Activated CD4-positive, alpha-beta T cell treated with anti-CD3 and anti-CD28 coated beads, Interleukin-2, amount 50 U/mL, for 4 hours (primary cell): ENCODE measurements at regions not wholly inside any gene's neighbourhood (a gene's known extent, or its start where the extent isn't known, plus 50 kb on each side); places are given as distances from the start of the nearest gene placed in this dataset.
A peak's percentile ranks its signal among the peaks of the same experiment; 100 is the strongest.
"Not testable (repeated sequence)": the region's sequence is repeated elsewhere in the genome, so short reads cannot be mapped to it uniquely, and the experiment has no call there.

ENCODE experiments used
- DNase-seq, 2 experiments: peaks; one replicate each; pipeline ENCODE4 v3.0.0-alpha.2; 2020

- no peak for DNase-seq
Observed at GRCh38 chr6:152811785-152812184, 61.2 kb downstream of the VIP start.

DNA sequence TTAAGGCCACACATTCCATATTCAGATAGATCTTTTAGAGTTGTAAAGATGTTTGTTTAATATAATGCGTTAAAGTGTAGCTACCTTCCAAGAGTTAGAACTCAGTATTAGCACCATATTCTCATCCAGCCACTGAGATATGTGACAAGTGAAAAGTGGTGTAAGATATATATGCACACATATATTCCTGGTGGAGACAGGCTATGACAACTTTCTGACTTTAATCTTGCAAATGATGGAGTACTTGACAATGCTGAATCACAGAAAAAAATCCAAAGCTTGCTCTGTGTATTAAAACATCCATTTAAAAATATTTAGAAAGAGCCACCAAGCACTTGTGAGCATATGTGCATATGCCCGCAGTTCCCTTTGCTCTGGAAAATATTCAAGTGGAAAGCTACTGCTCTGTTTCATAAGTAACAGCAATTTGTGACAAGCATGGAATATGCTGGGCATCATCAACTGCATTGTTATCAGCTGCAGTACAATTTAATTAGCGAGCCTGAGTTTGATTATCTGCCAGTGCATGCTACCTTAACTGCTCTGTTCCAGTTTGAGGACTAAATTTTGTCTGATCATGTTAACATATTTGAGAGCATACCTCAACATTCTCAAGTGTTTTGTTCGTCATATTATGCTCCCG lies 64.8 kb downstream of the VIP start:
- DNase-seq = no peak

DNA sequence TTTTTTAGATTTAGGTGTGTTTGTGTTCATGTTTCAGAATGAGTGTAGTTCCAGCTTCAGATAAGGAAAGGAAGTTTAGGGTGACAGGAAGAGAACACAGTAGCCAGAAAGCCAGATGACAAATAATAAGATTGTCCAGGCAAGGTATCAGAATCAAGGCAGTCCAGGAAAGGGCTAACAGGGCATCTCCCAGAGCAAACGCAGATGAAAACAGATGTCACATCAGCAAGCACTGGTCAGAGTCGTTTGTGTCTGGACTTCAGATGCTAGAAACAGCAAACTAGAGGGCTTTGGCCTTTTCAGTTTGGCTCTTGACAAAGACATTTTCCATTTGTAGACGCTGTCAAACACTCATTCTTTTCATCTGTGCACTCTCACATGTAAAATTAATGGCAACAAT lies 65.5 kb downstream of the VIP start:
- no peak for DNase-seq

DNA sequence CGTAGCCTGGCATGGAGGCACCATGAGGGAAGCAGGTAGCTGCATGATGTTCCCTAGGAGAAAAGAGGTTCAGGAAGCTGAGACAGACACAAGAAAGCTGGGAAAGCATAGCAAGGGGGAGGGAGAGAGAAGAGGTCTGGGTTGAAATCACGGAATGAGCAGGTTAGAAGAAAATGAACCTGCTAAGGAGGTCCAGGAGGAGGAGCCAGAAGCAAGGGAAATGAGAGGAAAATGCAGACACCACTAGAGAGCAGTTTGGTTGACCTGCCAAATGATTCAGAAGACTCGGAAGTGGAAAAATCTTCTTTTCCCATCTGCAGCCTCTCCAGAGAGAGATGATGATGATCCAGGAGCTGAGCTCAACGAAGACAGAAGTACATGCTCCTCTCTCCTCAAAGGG lies 70.9 kb downstream of the VIP start:
- no peak for DNase-seq

DNA sequence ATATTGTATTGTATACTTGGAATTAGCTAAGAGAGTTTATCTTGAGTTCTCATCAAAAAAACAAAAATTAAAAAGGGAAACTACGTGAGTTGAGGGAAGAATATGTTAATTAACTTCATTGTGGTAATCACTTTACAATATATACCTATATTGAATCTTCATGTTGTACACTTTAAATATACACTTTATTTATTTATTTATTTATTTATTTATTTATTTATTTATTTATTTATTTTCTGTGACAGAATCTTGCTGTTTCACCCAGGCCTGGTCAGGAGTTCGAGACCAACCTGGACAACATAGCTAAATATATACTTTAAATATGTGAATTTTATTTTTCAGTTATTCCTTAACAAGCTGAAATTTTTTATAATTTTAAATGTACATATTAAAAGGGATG lies 74.1 kb downstream of the VIP start:
- DNase-seq = no peak

- no peak for DNase-seq
Observed at GRCh38 chr6:152828431-152828830, 77.8 kb downstream of the VIP start.

- not testable (repeated sequence) for DNase-seq
Observed at GRCh38 chr6:152834366-152834765, 83.8 kb downstream of the VIP start.

DNA sequence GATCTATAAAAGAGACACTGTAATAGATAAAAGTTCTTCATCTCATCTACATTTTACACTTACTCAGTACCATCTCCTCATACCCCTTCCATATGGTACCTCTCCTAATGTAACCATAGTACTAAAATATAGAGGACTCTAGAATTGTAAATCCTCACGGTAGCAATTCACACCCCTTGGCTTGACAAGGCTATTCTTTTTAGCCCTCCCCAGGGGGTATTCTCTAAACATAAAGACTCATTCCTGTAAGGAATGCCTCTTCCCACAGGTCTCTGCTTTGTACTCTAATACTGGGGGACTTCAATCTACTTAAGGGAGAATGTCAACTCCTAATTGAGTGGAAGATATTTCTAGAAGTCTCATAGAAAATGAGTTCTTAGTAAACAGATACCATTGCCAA lies 85.9 kb downstream of the VIP start:
- DNase-seq = no peak

DNA sequence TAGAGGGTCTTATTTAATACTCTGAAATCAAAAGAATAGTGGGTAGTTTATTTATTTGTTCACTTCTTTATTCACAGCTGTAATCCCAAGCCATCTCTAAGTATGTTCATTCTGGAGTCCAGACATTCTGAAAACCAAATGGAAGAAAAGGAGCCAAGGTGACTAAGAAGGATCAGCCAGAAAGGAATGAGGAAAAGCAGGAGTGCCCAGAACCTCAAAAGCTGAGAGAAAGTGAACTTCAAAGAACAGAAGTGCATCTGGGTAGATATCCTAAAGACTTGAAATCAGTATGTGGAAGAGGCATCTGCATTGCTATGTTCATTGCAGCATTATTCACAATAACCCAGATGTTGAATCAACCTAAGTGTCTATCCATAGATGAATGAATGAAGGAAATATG lies 94.8 kb downstream of the VIP start:
- DNase-seq = no peak

DNA sequence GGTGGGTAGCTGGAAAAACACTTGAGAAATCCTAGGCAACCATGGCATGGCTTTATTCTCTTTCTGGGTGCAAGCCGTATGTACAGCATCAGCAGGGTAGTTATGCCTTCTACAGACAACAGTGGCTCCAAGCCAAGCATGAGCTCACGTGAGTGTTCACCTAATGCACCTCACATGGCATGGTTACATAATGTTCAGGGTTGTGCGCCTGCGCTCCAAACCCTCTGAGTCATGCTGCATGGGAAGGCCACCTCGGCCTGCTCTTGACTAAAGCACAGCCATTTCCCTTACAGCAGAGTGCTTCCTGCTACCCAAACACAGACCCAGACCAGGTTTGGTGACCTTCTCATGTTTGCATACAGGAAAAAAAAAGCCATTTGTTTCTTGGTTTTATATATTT lies 96.2 kb downstream of the VIP start:
- no peak for DNase-seq

DNA sequence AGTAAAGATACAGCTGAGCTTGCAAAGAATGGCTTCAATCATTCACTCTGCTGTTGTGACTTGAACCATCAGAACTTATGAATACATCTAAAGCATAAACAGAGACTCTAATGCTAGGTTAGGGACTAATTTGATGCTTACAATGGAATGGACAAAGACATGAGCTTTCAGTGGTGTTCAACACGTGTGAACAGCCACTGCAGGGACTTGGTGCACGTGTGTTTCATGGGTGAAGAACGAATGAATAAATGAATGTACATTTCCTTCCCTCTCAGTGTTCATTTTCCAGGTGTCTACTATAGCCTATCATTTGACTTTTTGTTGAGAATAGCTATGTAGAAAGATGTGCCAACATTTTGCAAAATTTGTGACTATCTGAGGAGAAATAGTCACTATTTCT lies 98.3 kb downstream of the VIP start:
- no peak for DNase-seq

- DNase-seq = no peak
Observed at GRCh38 chr6:152854086-152854795, 103.6 kb downstream of the VIP start.

- DNase-seq = no peak
Observed at GRCh38 chr6:152858141-152858540, 107.5 kb downstream of the VIP start.

- no peak for DNase-seq
Observed at GRCh38 chr6:152859225-152859624, 108.6 kb downstream of the VIP start.

DNA sequence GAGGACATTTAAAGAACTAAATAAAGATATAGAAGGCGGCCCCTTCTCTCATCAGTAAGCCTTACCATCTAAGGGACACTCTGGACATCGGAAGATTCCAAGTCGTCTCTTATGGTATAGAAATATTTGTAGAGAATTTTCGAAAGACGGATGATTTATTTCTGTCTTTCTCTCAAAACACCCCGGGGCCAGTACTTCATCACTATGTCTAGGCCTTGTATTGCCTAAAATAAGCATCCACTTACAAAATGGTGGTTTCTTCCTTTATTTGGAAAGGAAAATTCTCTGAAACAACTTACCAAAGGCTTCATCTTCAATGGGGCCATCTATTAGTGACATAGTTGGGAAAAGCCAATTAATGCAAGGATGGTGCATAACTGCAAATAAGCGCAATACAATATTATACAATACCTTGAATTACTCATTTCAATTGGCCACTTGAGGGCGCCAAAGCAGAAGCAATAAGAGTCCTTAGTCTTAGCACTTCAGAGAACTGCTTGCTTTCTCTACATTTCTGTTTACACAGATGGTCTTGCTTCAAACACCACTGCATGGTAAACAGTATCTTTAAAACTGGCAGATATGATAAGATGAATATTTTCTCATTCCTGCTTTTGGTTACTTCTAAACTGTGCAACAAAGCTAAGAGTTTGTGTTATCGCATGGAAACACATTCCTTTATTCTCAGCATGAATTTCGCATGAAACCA lies 113.2 kb downstream of the VIP start:
- peak; percentile 53 to 55 for DNase-seq

GRCh38 chr6:152874267-152874666 lies 108.6 kb downstream of the FBXO5 start:
- no peak for DNase-seq

DNA sequence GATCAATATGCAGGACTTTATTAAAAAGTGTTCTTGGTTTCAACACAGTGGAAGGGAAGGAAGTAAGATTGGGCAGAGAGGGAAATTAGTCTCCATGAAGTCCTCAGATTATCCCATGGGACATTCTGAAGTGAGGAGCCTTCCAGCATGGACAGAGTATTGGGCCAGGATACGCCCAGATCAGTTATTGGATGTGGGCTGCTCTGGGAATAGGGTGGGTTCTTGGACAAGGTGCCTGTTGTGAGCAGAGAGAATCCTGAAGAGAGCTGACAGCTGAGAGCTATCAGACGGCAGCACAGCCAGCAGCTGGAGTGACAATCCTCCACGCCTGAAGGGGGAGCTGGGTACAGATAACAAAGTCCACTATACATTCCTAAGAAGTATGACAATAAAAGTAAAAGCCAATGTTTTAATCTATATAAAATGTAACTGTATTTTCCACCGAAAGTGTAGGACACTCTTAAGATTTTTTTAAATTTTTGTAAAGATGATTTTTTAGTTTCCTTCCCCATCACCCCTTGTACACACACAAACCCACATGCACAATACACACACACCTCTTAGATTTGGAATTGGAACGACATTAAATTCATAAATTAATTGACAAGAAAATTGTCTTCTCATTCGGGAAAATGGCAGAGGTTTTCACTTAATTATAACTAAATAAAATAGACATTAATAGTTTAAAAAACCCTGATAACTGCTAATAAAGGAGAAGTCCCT lies 107.8 kb downstream of the FBXO5 start:
- no peak for DNase-seq

DNA sequence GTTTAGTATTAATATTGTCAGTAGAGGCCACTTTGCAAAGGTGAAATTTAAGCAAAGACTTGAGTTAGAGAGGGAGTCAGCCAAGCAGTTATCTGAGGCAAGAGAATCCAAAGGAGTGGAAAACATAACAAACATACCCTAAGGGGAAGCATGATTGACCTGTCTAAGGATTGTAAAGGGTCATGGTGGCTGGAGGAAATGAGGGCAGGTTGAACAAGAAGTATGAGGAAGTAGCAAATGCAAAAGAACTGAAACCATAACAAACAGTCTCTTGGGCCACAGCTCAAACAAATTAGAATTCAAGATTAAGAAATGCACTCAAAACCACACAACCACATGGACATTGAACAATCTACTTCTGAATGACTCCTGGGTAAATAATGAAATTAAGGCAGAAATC lies 103.2 kb downstream of the FBXO5 start:
- DNase-seq = no peak

DNA sequence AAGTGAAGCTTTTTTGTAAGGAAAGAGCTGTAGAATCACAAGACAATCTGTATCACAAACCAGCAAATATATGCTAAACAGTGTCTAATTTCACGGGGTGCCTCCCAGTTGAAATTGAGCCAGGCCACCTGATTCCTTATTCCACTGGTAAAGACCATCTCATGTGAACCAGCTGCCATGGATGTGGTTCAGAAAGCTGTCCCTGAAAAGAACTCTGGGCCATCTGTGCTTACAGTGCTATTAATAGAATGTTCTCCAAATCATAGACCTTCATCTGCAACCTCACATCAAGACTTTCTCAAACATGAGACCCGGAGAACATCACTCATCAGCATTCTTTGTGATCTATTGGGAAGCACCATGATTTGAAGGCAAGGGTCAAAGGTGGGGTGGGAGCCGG lies 89.7 kb downstream of the FBXO5 start:
- DNase-seq = no peak

GRCh38 chr6:152896923-152897322 lies 85.9 kb downstream of the FBXO5 start:
- DNase-seq = no peak

DNA sequence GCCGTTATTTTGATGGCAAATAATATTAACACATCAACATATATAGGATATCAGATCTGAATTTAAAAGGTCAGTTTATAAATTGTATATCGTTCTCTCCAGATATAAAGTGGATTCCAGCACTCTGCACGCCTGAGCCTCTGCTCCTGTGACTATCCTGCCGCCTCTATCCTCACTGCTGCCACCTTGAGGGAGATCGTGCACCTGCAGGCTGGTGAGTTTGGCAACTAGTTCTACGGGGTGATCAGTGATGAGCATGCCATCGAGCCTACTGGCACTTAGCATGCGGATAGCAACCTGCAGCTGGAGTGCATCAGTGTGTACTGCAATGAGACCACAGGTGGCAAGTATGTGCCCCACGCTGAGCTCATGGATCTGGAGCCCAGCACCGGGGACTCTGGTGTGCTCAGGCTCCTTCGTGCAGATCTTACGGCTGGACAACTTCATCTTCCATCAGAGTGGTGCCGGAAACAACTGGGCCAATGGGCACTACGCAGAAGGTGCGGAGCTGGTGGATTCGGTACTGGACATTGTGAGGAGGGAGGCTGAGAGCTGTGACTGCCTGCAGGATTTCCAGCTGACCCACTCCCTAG lies 84.9 kb downstream of the FBXO5 start:
- peak; percentile 53 to 58 for DNase-seq

DNA sequence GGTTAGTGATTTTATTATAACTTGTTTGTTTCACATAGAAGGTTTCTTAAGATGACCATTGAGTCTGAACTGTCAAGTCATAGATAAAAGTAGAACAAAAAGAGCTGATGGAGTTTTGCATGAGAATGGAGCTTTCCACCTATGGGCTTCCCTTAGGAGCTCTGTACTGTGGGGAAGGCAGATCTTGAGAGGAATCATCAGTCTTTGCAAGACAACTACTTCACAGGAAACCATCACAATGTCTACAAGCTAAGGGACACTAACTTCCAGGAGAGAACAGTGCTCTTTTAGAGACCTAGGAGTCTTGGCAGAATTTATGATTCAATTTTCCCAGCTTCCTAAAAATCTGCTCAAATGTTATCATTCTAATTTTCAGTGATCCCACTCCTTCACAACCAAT lies 78.2 kb downstream of the FBXO5 start:
- DNase-seq = no peak
